ENCODE measurements at regions not wholly inside any gene's neighbourhood (a gene's known extent, or its start where the extent isn't known, plus 50 kb on each side); places are given as distances from the start of the nearest gene placed in this dataset.

DNA sequence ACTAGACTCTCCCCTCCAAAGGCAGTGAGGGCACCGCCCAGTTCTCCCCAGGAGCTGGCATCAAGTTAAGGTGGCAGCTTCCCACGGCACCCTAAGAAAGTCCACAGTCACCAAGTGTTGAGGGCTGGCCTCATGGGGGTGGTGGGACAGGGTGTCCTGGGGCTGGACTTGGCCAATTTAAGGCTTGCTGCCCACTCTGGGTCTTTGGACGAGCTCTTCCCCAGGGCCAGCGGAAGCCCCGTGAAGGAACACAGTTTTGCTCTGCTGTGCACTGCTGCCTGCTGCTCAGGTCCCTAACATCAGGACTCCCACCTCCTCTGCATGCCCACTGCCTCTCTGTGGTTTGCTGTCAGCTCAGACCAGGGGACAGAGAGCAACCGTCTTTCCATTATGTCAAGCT, 57.3 kb upstream of the TMEM72 start:
- no peak for DNase-seq (ENCODE audit: low spot score)

- peak; percentile 39 for DNase-seq (ENCODE audit: low spot score)
Observed at GRCh38 chr10:44854693-44855350, 56.3 kb upstream of the TMEM72 start.

GRCh38 chr10:44856696-44857095, 54.4 kb upstream of the TMEM72 start:
- DNase-seq (ENCODE audit: low spot score): no peak

- peak; percentile 45 for DNase-seq (ENCODE audit: low spot score)
Observed at GRCh38 chr10:44857363-44858016, 53.6 kb upstream of the TMEM72 start.

DNA sequence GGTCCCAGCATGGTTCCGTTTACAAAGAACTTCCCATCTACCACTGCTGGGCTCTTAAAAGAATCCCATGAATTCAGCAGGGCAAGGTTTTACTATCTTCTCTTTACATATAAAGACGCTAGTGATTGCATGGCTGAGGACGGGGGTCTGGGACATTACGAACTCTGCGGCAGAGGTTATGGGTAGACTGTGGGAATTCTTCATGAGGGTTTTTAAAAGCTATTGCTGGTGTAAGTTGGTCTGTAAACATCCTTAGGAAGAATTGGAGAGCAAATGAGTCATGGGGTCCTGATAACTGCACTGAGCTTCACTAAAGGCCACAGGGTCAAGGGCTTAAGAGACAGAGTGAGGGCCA, 53.1 kb upstream of the TMEM72 start:
- no peak for DNase-seq (ENCODE audit: low spot score)

GRCh38 chr10:44858988-44859387, 52.1 kb upstream of the TMEM72 start:
- DNase-seq (ENCODE audit: low spot score): no peak

GRCh38 chr10:44859546-44860285, 51.4 kb upstream of the TMEM72 start:
- DNase-seq (ENCODE audit: low spot score): no peak

GRCh38 chr10:44860811-44861736, 50.1 kb upstream of the TMEM72 start:
- no peak for DNase-seq (ENCODE audit: low spot score)

Data from pons (tissue), 1 donor.